Stomach (tissue), 4 donors: ENCODE measurements at regions not wholly inside any gene's neighbourhood (a gene's known extent, or its start where the extent isn't known, plus 50 kb on each side); places are given as distances from the start of the nearest gene placed in this dataset.

Experiments
- POLR2A ChIP-seq, 4 donors: fragments of 450-650 bp; IDR thresholded peaks; one replicate each; pipeline ENCODE4 v1.6.1; 2016; ENCODE audit warnings: antibody characterized with exemption in 4 of 4, control low read depth in 2 of 4, mild to moderate bottlenecking in 1 of 4, moderate library complexity in 1 of 4
- POLR2AphosphoS5 ChIP-seq, 3 donors: sonication (generic); formaldehyde crosslinking; IDR thresholded peaks; one replicate each; pipeline ENCODE4 v1.6.1; 2016; ENCODE audit warnings: antibody characterized with exemption in 3 of 3
- TF ChIP-seq, protein P1 (sequence below), 7 experiments: fragments of 450-650 bp in 4 of 7; fragments of 200-600 bp in 3 of 7; sonication (generic) in 3 of 7; IDR thresholded peaks; one replicate each; pipeline ENCODE4 v1.5.1; 2016 to 2019; ENCODE audit warnings: antibody characterized with exemption in 7 of 7, control low read depth in 2 of 7, mild to moderate bottlenecking in 1 of 7

DNA sequence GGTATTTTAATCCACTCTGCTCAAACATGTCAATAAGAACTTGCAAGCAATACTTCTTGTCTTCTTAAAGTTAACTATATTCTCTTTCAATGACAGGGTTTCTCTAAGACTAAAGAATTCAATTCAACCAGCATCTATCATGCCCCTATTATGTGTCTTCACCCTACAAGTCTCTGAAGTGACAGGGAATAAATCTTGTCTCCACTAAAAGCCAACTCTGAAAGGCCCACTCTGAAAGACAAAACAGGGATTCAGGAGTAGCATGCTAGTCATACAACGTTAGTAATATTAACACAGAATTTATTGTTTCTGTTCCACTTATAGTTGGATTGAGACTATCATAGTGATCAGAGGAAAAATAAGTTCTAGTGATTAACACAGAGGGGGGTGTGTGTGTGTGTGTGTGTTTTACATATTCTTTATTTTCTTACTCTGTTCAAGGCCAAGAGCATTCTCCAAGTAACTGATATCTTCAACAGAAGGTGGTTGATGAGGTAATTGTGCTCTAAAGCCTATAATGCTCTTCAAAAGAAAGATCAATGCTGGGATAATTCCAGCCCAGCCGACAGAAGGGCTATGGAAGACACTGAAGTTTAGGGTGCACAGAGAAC lies 122.4 kb upstream of the DCLK2 start:
- no peak for TF ChIP-seq POLR2A (IDR thresholded peaks at IDR 0.05)
- TF ChIP-seq POLR2AphosphoS5 (IDR thresholded peaks at IDR 0.05): no peak
- TF ChIP-seq, protein P1, sequence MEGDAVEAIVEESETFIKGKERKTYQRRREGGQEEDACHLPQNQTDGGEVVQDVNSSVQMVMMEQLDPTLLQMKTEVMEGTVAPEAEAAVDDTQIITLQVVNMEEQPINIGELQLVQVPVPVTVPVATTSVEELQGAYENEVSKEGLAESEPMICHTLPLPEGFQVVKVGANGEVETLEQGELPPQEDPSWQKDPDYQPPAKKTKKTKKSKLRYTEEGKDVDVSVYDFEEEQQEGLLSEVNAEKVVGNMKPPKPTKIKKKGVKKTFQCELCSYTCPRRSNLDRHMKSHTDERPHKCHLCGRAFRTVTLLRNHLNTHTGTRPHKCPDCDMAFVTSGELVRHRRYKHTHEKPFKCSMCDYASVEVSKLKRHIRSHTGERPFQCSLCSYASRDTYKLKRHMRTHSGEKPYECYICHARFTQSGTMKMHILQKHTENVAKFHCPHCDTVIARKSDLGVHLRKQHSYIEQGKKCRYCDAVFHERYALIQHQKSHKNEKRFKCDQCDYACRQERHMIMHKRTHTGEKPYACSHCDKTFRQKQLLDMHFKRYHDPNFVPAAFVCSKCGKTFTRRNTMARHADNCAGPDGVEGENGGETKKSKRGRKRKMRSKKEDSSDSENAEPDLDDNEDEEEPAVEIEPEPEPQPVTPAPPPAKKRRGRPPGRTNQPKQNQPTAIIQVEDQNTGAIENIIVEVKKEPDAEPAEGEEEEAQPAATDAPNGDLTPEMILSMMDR (IDR thresholded peaks at IDR 0.05): no peak
